HUES6 (cell line): ENCODE measurements at regions not wholly inside any gene's neighbourhood (a gene's known extent, or its start where the extent isn't known, plus 50 kb on each side); places are given as distances from the start of the nearest gene placed in this dataset.
"Not testable (repeated sequence)": the region's sequence is repeated elsewhere in the genome, so short reads cannot be mapped to it uniquely, and the experiment has no call there.

ENCODE experiments used
- H3K27ac ChIP-seq: 2 replicates; pipeline ENCODE4 v1.7.0; 2013; ENCODE audit warnings: low read depth, mild to moderate bottlenecking, low read length, inconsistent platforms
- H3K27me3 ChIP-seq: 2 replicates; pipeline ENCODE4 v1.6.1; 2013; ENCODE audit warnings: low read length; ENCODE audit not compliant: control insufficient read depth, insufficient read depth
- H3K36me3 ChIP-seq: 2 replicates; pipeline ENCODE4 v1.6.1; 2013; ENCODE audit warnings: low read length; ENCODE audit not compliant: control insufficient read depth, insufficient read depth
- H3K4me1 ChIP-seq: 2 replicates; pipeline ENCODE4 v1.6.1; 2013; ENCODE audit warnings: low read length; ENCODE audit not compliant: control insufficient read depth, insufficient read depth
- H3K4me3 ChIP-seq: 2 replicates; pipeline ENCODE4 v1.5.1; 2013; ENCODE audit warnings: low read depth, low read length
- H3K9ac ChIP-seq: one replicate; pipeline ENCODE4 v1.6.1; 2013; ENCODE audit warnings: mild to moderate bottlenecking, low read length
- H3K9me3 ChIP-seq: 2 replicates; pipeline ENCODE4 v1.6.1; 2013; ENCODE audit warnings: low read depth, low read length; ENCODE audit not compliant: control insufficient read depth, insufficient read depth

GRCh38 chr17:26780187-26780814, 513.6 kb upstream of the WSB1 start:
- H3K9ac ChIP-seq, H3K4me3 ChIP-seq, H3K27ac ChIP-seq, H3K4me1 ChIP-seq, H3K27me3 ChIP-seq, H3K36me3 ChIP-seq: not testable (repeated sequence)
- peaks cover 54% of the 10 kb centered on the region for H3K9me3 ChIP-seq

- H3K4me3 ChIP-seq, result no peak overlapping the region
- H3K4me1 ChIP-seq, result no peaks in the 10 kb centered on the region
- H3K9ac ChIP-seq, result no peak overlapping the region
- no peak overlapping the region for H3K27ac ChIP-seq
- H3K9me3 ChIP-seq, result peaks cover 73% of the 10 kb centered on the region
- no peaks in the 10 kb centered on the region for H3K27me3 ChIP-seq
- H3K36me3 ChIP-seq, result no peaks in the 10 kb centered on the region
Observed at GRCh38 chr17:26782153-26782552, 511.8 kb upstream of the WSB1 start.

- no peak overlapping the region for H3K9ac ChIP-seq
- H3K4me1 ChIP-seq, result no peaks in the 10 kb centered on the region
- H3K4me3 ChIP-seq, result no peak overlapping the region
- H3K27me3 ChIP-seq, result no peaks in the 10 kb centered on the region
- H3K9me3 ChIP-seq, result peaks cover 99% of the 10 kb centered on the region
- no peaks in the 10 kb centered on the region for H3K36me3 ChIP-seq
- no peak overlapping the region for H3K27ac ChIP-seq
Observed at GRCh38 chr17:26792486-26792885, 501.4 kb upstream of the WSB1 start.

- no peak overlapping the region for H3K27ac ChIP-seq
- no peaks in the 10 kb centered on the region for H3K4me1 ChIP-seq
- no peaks in the 10 kb centered on the region for H3K36me3 ChIP-seq
- H3K4me3 ChIP-seq, result no peak overlapping the region
- H3K9ac ChIP-seq, result no peak overlapping the region
- peaks cover 87% of the 10 kb centered on the region for H3K9me3 ChIP-seq
- H3K27me3 ChIP-seq, result no peaks in the 10 kb centered on the region
Observed at GRCh38 chr17:26807024-26807423, 486.9 kb upstream of the WSB1 start.

GRCh38 chr17:26809033-26809432, 484.9 kb upstream of the WSB1 start:
- Histone ChIP-seq H3K27me3 (no peaks in the 10 kb centered on the region), H3K4me1 (no peaks in the 10 kb centered on the region), H3K4me3 (no peak overlapping the region), H3K27ac (no peak overlapping the region), H3K36me3 (no peaks in the 10 kb centered on the region), H3K9me3 (peaks cover 81% of the 10 kb centered on the region), H3K9ac (no peak overlapping the region)

DNA sequence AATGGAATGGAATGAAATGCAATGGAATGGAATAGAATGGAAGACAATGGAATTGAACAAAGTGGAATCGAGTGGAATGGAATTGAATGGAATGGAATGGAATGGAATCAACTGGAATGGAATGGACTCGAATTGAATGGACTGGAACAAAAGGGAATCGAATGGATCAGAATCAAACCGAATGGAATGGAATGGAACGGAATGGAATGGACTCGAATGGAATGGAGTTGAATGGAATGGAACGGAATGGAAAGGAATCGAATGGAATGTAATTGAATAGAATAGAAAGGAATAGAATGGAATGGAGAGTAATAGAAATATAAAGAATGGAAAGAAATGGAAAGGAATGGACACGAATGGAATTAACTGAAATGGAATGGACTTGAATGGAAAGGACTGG, 475.2 kb upstream of the WSB1 start:
- no peak overlapping the region for H3K4me3 ChIP-seq
- no peaks in the 10 kb centered on the region for H3K27me3 ChIP-seq
- peaks cover 99% of the 10 kb centered on the region for H3K9me3 ChIP-seq

More for the DNA sequence above, 475.2 kb upstream of the WSB1 start:
- Histone ChIP-seq H3K4me1 (no peaks in the 10 kb centered on the region), H3K9ac (no peak overlapping the region), H3K36me3 (no peaks in the 10 kb centered on the region), H3K27ac (no peak overlapping the region)
